Cardiac fibroblast (primary cell): ENCODE measurements at regions not wholly inside any gene's neighbourhood (a gene's known extent, or its start where the extent isn't known, plus 50 kb on each side); places are given as distances from the start of the nearest gene placed in this dataset.
A peak's percentile ranks its signal among the peaks of the same experiment; 100 is the strongest.

Experiments
- DNase-seq, 2 donors: peaks; one replicate each; pipeline versions ENCODE4 v3.0.0 to v3.0.0-alpha.2; 2010; ENCODE audit warnings: low read depth in 2 of 2
- H3K4me3 ChIP-seq, 2 donors: replicated peaks in 1 of 2; 1 replicate in 1 of 2; 2 replicates in 1 of 2; pipeline ENCODE4 v1.5.1; 2011; ENCODE audit warnings: low read depth in 2 of 2, low read length in 2 of 2, mild to moderate bottlenecking in 2 of 2, moderate library complexity in 1 of 2
- CTCF ChIP-seq: IDR thresholded peaks from one replicate; pipeline ENCODE4 v1.5.1; 2011; ENCODE audit warnings: low read depth, mild to moderate bottlenecking, low read length, inconsistent platforms

GRCh38 chr3:55200906-55201305, 273.0 kb upstream of the LRTM1 start:
- no peak for TF ChIP-seq CTCF
- no peak overlapping the region for H3K4me3 ChIP-seq
- DNase-seq = no peak

GRCh38 chr3:55198554-55198953, 270.7 kb upstream of the LRTM1 start:
- peak; percentile 81 to 90 for DNase-seq
- no peak overlapping the region for H3K4me3 ChIP-seq
- TF ChIP-seq CTCF = no peak

GRCh38 chr3:55197021-55197420, 269.2 kb upstream of the LRTM1 start:
- no peak overlapping the region for H3K4me3 ChIP-seq
- no peak for TF ChIP-seq CTCF
- no peak for DNase-seq

GRCh38 chr3:55196495-55196894, 268.6 kb upstream of the LRTM1 start:
- DNase-seq = no peak
- no peak for TF ChIP-seq CTCF
- no peak overlapping the region for H3K4me3 ChIP-seq

GRCh38 chr3:55194376-55194775, 266.5 kb upstream of the LRTM1 start:
- DNase-seq = no peak
- H3K4me3 ChIP-seq = no peak overlapping the region
- TF ChIP-seq CTCF = no peak

GRCh38 chr3:55191911-55192775, 264.3 kb upstream of the LRTM1 start:
- DNase-seq = peak; percentile 73 to 95
- TF ChIP-seq CTCF = no peak
- H3K4me3 ChIP-seq = no peak overlapping the region
